GM18499 (cell line): ENCODE measurements at regions not wholly inside any gene's neighbourhood (a gene's known extent, or its start where the extent isn't known, plus 50 kb on each side); places are given as distances from the start of the nearest gene placed in this dataset.

Source experiments
- ATAC-seq: cut with Tn5 transposase; IDR thresholded peaks from one replicate; pipeline ENCODE4 v1.9.1; 2021; ENCODE audit warnings: moderate number of reproducible peaks; ENCODE audit not compliant: insufficient read depth, unreplicated experiment

DNA sequence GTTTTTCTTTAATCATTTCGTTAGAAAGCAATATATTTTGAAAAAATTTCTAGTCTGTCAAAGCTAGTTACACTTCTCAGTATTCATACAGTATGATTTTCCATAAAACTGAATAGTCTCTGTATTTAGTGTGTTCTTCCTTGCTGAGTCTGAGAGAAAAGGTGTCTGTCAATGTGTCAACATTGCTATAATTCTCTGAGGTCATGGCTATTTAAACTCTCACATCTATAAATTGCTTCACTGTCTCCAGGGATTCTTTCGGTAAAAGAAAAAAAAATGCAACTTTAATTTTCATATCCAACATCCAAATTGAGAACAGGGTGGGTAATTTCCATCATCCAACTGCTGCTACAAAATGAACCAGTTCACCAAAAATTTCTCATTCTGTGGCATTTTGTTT is 319.7 kb upstream of the GHITM start:
- no peak for ATAC-seq

DNA sequence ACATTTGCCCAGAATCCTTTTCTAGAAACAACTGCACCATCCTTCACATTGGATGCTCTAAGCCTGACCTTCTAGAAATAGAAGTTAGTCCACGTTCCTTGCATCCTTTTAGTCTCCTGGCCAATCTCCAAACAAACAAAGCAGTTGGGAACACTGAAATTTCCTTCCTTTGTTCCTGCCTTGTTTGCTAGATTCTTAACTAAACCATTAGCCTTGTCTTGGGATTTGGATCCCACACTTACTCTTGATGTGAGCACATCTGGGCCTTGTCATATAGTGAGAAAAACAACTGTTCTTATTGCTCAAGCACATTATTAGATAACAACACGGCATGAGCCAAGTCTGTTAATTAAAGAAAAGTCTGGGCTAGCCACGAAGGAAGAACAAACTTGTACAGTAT is 319.3 kb upstream of the GHITM start:
- ATAC-seq, result no peak

DNA sequence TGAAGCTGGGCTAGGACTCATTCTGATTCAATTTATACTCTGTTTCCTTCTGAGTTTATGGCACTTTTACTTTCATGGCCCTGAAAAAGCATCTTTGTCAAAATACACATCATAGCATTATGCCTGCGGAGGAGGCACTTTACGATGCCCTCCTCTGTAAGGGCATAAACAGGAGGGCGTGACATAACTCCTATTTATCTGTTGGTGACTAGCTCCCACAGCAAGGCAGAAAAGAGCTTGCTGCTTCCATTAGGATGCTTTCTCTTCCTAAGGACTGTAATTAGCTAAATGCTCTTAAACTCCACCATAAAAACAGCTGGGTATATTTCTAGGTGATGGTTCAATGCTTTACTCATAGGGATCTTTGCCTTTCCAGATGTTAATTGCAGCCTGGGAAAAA is 315.2 kb upstream of the GHITM start:
- ATAC-seq, result no peak

DNA sequence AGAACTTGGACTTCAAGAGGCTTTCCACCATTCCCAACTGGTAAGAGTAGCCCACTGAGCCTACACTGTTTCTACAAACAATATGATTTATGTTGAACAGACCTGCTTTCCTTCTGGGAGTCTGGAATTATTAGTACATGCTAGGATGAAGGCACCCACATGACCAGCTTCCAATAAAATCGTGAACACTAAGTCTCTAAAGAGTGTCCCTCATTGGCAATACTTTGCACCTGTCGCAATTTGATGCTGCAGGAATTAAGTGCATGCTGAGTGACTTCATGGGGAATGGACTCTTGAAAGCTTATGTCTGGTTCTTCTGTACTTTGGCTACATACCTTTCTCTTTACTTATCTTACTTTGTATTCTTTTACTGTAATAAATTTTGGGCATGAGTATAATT is 305.2 kb upstream of the GHITM start:
- ATAC-seq, result no peak

DNA sequence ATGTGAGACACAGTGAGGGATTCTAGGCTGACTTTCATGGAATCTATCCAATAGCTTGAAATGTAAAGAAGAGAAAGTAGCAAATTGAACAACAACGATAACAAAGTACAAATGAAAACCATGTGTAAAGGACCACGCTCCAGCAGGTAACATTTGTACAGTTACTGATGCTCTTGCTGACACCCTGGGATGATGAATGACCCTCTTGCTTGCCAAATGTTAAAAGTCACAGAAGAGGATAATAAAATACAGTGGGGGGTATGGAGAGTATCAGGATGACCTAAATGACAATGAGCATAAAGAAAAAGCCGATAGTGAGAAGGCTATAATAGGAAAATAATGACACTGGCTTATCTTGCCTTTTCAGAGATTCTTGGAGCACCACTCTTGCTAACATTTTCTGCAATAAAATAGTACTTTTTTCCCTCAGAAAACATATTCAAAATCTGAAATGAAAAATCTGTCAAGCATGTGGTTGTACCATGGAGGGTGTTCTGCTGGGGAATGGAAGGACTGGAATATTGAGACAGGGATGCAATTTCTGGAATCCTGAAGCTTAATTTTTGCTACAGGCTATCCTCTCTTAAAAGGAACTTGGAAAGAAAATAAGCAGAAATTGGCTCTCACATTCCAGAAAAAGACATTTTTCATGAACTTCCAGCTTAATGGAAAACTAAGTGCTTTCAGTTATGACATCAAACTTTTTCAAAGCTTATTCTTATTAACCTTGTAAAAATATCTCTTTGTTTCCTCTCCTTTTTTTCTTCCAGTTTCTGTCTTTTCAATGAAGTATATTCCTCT is 303.2 kb upstream of the GHITM start:
- ATAC-seq, result no peak

DNA sequence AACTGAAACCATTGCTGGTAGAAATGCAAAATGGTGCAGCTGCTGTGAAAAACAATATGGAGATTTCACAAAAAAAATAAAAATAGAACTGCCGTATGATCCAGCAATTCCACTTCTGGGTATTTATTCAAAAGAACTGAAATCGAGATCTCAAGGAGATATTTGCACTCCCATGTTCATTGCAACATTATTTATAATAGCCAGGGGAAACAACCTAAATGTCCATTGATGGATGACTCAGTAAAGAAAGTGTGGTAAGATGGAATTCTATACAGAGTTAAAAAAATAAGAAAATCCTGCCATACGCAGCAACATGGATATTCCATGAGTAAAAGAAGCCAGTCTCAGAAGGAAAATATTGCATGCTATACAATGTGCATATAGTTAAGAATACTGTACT is 290.6 kb upstream of the GHITM start:
- no peak for ATAC-seq

DNA sequence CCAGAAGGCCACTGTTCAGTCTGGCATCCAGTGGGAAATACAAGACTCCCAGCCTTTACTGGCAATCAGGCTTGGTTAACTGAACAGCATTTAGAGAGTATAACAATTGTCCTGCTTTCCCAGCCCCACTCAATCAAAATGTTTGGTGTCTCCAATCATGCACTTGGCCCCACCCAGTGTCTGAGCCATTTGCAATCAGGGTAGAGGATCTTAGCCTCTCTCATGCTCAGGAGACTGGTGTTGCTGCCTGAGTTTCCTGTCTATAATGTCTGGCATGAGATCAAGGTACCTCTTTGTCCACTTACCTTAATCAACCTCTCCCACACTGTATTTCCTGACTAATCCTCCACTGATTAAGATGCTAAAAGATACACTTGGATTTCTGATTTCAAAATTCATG is 290.2 kb upstream of the GHITM start:
- no peak for ATAC-seq

DNA sequence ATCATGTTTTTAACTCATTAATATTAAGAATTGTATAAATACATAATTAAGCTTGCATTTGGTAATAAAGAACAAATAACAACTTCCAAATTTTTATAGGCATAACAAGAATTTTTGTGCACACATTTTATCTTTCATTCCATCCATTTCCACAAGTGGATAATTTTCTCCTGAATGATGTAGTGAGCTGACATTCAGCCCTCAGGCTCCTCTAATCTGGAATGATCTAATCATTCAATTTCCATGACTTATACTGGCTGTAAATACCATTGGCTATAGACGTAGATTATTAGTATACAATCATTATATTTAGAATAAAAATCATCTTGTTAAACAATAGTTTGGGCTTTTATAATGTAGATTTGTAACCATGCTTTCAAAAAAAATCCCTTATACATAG is 287.2 kb upstream of the GHITM start:
- no peak for ATAC-seq

DNA sequence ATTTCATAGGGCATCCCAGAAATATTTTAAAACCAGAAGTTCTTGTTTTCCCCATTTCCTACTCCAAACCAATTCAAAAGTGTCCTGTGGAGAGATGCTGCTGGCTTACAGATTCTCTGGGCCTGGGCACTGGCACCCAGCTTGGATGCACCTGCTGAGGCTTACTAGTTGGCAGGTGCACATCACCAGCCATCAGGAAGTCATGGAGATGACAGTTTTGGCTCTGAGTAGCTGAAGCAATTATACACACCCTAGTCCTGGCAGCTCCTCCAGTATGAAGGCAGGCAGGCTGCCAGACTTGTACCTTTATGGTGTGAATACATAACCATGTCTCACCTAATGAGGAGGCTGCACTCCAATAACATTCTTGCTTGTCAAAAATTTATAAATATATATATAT is 276.6 kb upstream of the GHITM start:
- ATAC-seq, result no peak

DNA sequence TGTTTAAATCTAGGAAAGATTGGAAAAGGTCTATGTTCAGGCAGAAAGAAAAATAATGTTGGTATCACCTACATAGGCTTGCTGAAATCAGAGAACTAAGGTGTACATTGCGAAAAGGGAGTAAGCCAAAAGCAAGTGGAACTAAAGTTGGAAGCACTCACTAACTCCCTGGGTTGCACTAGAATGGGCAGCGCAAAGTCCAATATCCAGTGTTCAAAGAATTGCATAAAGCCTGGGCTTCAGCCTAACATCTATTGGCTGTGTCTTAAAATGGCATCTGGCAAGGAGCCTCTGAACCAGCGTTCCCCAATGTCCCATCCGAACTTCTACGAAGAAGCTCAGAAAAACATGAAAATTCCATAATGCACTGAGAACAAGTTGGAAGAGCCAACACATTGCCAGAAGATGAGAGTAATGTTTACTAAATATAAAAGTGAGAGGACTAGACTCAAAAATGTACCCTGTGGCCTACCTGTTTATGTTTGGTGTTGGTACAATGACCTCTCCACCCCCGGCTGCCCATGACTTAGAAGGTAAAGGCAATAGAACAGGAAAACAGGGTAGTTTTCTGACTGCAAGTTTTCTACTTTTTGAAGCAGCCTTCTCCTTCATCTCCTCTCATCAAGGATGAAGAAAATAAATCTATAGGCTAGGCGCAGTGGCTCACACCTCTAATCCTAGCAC is 275.9 kb upstream of the GHITM start:
- no peak for ATAC-seq

DNA sequence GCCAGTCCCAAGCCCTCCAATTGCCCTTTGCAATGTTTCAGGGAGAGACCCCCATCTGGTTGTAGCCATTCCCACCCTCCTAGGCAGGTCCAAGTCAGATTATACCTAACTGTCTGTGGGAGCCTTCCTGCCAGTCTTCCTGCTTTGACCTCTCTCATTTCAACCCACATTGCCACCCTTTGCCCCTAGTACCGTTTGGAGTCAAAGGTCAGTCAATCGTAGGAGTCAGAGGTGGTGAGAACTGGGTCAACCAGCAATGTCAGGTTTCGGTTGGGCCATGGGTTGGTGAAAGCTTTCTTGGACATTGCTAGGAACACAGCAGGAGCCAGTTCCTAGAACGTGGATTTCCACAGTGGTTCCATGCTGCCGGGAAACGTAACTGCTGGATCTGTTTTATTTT is 269.4 kb upstream of the GHITM start:
- ATAC-seq, result no peak

DNA sequence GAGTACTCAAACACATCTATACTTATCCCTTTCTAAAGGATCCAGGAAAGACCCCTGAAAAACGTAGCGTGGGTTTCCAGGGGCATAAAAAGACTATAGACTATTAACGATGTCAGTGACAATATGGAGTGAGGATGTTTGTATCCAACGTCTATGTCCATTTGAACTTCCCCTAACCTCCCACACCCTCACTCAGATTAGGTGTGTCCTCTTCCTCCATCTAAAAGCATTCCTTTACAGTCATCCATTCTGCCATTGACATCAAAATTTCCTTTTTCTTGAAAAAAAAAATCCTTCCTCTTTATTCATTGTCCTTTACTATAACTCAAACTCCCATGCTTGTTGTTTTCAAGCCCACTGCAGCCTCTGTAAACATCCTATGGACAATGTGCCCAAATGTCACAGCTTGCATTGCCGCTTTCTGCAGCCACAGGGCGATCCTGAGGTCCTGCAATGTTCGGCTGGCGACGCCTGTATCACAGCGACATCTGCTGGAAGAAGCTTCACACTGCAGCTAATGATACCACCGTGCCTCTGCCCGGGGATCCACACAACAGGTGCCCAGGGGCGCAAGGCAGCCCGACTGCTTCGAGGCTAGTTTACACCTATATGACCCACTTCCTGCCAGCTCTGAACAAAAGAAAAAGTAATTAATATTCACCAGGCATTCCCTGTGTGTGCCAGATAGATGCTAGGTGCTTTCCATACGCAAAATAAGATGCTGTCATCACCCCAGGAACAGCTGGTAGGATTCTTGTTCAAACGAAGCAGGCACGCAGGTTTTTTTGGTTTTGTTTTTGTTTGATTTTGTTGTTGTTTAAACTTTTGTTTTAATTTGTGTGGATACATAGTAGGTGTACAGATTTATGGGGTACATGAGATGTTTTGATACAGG is 267.9 kb upstream of the GHITM start:
- ATAC-seq, result peak; percentile 89

DNA sequence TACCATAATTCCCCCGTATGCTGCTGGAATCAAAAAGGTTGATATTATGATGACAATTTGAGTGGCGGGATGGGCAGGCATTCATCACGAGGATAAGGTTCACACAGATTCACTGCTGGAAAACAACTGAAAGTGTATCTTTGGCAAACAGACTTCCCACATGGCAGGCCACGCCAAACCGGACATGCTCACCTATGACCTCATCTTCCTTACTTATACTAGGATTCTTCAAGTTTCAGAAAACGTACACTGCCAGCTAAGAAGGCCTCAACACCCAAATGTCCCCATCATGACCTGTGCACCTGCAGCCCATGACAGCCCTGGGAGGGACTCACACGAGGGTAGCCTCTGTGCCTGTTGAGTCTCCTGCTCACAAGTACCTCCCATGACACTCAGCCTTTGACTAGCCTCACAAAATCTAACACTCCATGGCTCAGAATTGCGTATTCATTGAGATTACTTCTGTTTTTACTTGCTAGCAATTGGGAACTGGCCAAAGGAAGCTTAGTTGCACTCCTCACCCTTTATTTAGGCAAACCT is 259.0 kb upstream of the GHITM start:
- ATAC-seq, result no peak

DNA sequence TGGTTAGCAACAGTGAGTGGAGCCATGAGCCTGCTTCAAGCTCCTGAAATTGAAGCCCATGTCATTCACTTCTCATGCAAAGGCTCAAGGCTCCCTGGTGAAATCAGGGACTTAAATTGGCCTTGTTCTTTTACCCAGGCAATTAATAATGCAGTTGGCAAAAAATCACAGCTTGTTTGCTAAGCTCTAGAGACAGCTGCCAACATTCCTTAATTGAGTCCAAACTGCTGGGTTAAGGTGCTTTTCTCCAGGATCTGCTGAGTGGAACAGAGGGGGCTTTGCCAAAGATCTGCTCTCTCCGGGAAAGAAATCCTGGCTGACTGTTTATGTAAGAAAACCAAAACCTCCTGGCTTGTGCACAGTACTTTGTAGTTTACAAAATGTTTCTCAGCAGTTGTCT is 257.6 kb upstream of the GHITM start:
- no peak for ATAC-seq

DNA sequence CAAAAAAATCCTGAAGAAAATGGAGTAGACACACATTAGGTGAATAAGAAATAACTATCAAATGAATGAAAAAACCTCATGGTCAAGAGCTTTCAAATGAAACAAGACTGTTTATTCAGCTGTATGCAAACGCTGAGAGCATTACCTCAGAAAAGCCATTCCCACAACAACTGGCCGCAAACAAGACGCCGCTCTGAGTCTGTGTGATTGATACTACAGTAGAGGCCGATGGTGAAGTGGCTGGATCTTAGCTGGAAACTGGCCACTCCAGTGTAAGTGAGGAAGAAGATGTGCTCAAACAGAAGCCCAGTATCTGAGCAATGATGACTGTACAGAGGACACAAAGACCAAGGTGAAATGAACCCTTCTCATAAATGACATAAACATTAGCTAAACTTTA is 252.4 kb upstream of the GHITM start:
- ATAC-seq, result no peak

DNA sequence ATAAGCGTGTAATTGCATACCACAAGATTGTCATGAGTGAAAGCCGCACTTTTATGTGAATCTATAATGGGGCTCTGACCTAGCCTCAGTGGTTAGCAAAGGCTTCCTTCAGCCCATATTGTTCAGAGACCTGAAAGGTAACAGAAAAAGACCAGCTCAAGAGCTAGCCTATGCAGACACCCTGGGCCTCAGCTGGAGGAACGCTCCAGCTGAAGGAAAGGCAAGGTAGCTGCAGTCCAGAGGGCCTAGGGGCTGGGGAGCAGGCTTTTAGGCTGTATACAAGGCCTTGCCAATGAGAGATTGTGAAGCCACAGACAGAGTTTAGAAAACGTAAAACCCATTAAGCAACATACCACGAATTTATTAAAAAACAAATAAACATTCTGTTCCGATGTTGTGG is 246.6 kb upstream of the GHITM start:
- no peak for ATAC-seq

DNA sequence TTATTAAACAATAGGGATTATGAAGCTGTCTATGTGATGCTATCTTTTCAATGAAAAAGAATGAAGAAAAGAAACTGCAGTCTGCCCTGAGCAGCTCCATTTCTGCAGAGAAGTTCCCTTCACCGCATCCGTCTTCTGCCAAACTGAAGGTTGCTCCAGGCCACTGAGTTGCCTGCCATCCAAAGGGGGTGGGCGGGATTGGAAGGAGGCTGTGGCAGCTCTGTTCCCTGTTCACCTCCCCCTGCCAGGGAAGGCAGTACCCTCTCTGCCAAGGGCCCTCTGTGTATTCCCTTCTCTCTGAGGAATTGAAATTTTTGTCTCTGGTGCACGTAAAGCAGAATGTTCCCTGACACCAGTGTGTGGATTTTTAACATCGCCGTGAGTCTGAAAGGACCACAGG is 243.1 kb upstream of the GHITM start:
- no peak for ATAC-seq

DNA sequence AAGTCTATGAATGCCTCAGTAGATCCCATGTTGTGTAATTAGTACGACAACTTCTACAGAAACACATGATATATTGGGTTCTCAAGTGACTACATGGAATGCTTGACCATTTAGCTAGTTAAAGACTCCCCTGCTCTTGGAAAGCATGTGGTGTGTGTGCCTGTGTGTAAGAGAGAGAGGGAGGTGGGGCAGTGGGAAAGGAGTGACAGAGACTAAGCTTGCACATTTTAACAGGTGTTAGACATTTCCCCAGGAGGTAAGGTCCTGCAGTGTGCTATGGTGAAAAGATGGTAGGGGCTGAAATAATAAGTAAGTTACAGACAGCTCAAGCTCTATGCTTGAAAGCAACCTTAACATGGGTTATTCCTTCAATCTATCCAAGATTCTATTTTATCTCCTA is 241.7 kb upstream of the GHITM start:
- ATAC-seq, result no peak

DNA sequence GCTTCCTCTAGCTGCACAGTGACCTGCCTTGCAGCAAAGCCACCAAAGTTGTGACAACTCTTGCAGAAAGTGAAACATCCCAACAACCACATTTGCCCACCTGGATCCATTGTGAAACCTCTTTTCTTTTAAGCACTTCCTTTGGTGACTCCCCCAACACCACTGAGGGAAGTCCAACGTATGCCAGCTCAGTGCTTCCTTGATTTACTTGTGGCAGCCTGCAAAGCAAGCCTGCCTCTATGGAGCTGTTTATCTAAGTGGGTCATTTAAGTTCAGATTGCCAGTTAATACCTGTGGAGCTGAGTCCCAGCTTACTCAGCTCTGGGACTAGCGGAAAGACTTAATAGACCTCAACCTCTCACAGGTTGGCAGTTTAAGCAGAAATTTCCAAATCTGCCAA is 230.8 kb upstream of the GHITM start:
- no peak for ATAC-seq

DNA sequence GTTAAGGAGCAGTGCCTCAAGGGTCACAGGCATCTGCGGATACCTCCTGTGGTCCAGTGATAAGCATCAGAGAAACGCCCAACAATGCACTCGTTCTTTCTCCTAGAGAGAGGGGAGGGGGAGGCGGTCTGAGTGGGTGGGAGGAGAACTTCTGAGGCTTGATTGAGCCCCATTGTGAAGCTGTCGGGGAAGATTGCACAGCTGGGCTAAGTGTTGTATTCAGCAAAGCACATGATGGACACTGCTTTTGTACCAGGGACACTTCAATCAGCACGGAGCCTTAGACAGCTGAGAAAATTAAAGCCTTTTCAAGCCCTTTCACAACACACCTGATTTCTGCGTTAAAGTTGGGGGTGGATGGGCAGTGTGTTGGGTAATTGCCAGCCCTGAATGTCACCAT is 230.3 kb upstream of the GHITM start:
- no peak for ATAC-seq

DNA sequence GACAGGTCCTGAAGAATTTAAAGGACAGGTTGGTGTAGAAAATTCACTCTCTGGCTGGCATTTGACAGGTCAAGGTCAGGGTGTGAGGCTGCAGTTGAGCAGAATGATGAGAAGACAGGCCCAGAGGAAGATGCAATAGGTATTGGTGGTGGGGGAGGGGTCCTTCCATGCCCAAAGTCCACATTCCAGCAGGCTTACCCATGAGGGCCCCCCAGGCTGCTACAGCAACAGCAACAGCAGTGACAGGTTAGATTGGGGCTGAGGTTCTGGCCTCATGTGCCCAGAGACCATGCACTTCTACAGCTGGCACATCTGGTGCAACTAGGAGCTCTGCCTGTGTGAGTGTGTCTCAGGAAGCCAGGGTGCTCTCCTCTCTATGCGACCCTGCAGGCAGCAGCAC is 223.5 kb upstream of the GHITM start:
- no peak for ATAC-seq
